Activated CD4-positive, alpha-beta T cell treated with anti-CD3 and anti-CD28 coated beads, Interleukin-2, amount 10 ng/mL, durations not matched to agents 7 days and 5 days (primary cell): ENCODE measurements at regions not wholly inside any gene's neighbourhood (a gene's known extent, or its start where the extent isn't known, plus 50 kb on each side); places are given as distances from the start of the nearest gene placed in this dataset.
A peak's percentile ranks its signal among the peaks of the same experiment; 100 is the strongest.

Experiments
- CTCF ChIA-PET: fragments of 350-600 bp; sonication (Branson Sonifier 250); formaldehyde crosslinking; loops from one replicate; lab custom pipeline; 2021; ENCODE audit warnings: antibody characterized with exemption; lab: Charles Lee
- POLR2A ChIA-PET: fragments of 350-600 bp; sonication (Branson Sonifier 250); formaldehyde crosslinking; loops from one replicate; lab custom pipeline; 2021; ENCODE audit warnings: antibody characterized with exemption; lab: Charles Lee
- DNase-seq: peaks from one replicate; pipeline ENCODE4 v3.0.0-alpha.2; 2020
- H3K27ac Mint-ChIP-seq: one replicate; pipeline ENCODE4 v1.8.0; 2021; ENCODE audit warnings: mild to moderate bottlenecking, moderate library complexity, mixed read lengths
- H3K27me3 Mint-ChIP-seq: one replicate; pipeline ENCODE4 v1.8.0; 2021; ENCODE audit warnings: mixed read lengths
- H3K36me3 Mint-ChIP-seq: one replicate; pipeline ENCODE4 v1.8.0; 2021; ENCODE audit warnings: low read depth, mixed read lengths
- H3K4me1 Mint-ChIP-seq: one replicate; pipeline ENCODE4 v1.8.0; 2021; ENCODE audit warnings: mixed read lengths
- H3K4me3 Mint-ChIP-seq: one replicate; pipeline ENCODE4 v1.8.0; 2021; ENCODE audit warnings: mild to moderate bottlenecking, moderate library complexity, mixed read lengths
- H3K9me3 Mint-ChIP-seq: one replicate; pipeline ENCODE4 v1.8.0; 2021; ENCODE audit warnings: mixed read lengths

GRCh38 chr12:127342861-127343260, 924.1 kb upstream of the TMEM132C start:
- Mint-ChIP-seq H3K9me3 (peaks cover 7% of the 10 kb centered on the region), H3K36me3 (no peaks in the 10 kb centered on the region), H3K27ac (no peak overlapping the region), H3K4me3 (no peak overlapping the region), H3K4me1 (no peaks in the 10 kb centered on the region), H3K27me3 (no peaks in the 10 kb centered on the region)
- POLR2A ChIA-PET: no interaction called here
- CTCF ChIA-PET: no interaction called here
- no peak for DNase-seq

GRCh38 chr12:127343940-127344339, 923.0 kb upstream of the TMEM132C start:
- no peak for DNase-seq
- Mint-ChIP-seq H3K4me3 (no peak overlapping the region), H3K27ac (no peak overlapping the region), H3K4me1 (no peaks in the 10 kb centered on the region), H3K27me3 (no peaks in the 10 kb centered on the region), H3K9me3 (peaks cover 7% of the 10 kb centered on the region), H3K36me3 (no peaks in the 10 kb centered on the region)
- CTCF ChIA-PET: no interaction called here
- POLR2A ChIA-PET: no interaction called here

- POLR2A ChIA-PET: no interaction called here
- H3K4me3 Mint-ChIP-seq: no peak overlapping the region
- peaks cover 9% of the 10 kb centered on the region for H3K9me3 Mint-ChIP-seq
- no peaks in the 10 kb centered on the region for H3K4me1 Mint-ChIP-seq
- no peak overlapping the region for H3K27ac Mint-ChIP-seq
- CTCF ChIA-PET: interaction anchor here (1.1 kb wide), 1 partner anchor 10 kb away, joined by 3 read pairs; no protein-coding TSS in a partner anchor
- no peaks in the 10 kb centered on the region for H3K36me3 Mint-ChIP-seq
- H3K27me3 Mint-ChIP-seq: no peaks in the 10 kb centered on the region
- DNase-seq: no peak
Measured at GRCh38 chr12:127351481-127352010, 915.4 kb upstream of the TMEM132C start.

GRCh38 chr12:127355061-127355841, 911.7 kb upstream of the TMEM132C start:
- no peaks in the 10 kb centered on the region for H3K27me3 Mint-ChIP-seq
- DNase-seq: no peak
- no peak overlapping the region for H3K4me3 Mint-ChIP-seq
- no peaks in the 10 kb centered on the region for H3K4me1 Mint-ChIP-seq
- peaks cover 2% of the 10 kb centered on the region for H3K9me3 Mint-ChIP-seq
- H3K36me3 Mint-ChIP-seq: no peaks in the 10 kb centered on the region
- ChIA-PET POLR2A (no interaction called here), CTCF (no interaction called here)
- H3K27ac Mint-ChIP-seq: no peak overlapping the region

- no peak overlapping the region for H3K4me3 Mint-ChIP-seq
- H3K27ac Mint-ChIP-seq: no peak overlapping the region
- ChIA-PET POLR2A (no interaction called here), CTCF (no interaction called here)
- no peaks in the 10 kb centered on the region for H3K27me3 Mint-ChIP-seq
- H3K36me3 Mint-ChIP-seq: no peaks in the 10 kb centered on the region
- no peak for DNase-seq
- no peaks in the 10 kb centered on the region for H3K4me1 Mint-ChIP-seq
- H3K9me3 Mint-ChIP-seq: no peaks in the 10 kb centered on the region
Measured at GRCh38 chr12:127358888-127359287, 908.1 kb upstream of the TMEM132C start.

GRCh38 chr12:127360580-127360979, 906.4 kb upstream of the TMEM132C start:
- Mint-ChIP-seq H3K27ac (no peak overlapping the region), H3K9me3 (no peaks in the 10 kb centered on the region), H3K27me3 (no peaks in the 10 kb centered on the region), H3K36me3 (no peaks in the 10 kb centered on the region), H3K4me1 (no peaks in the 10 kb centered on the region), H3K4me3 (no peak overlapping the region)
- no peak for DNase-seq
- ChIA-PET CTCF (no interaction called here), POLR2A (no interaction called here)

- Mint-ChIP-seq H3K27me3 (no peaks in the 10 kb centered on the region), H3K36me3 (no peaks in the 10 kb centered on the region), H3K27ac (no peak overlapping the region), H3K4me3 (no peak overlapping the region), H3K4me1 (no peaks in the 10 kb centered on the region), H3K9me3 (no peaks in the 10 kb centered on the region)
- no peak for DNase-seq
- ChIA-PET CTCF (interaction anchor here (1.0 kb wide), 1 partner anchor 11 kb away, joined by 3 read pairs; no protein-coding TSS in a partner anchor), POLR2A (no interaction called here)
Measured at GRCh38 chr12:127362121-127362520, 904.8 kb upstream of the TMEM132C start.

- ChIA-PET POLR2A (no interaction called here), CTCF (interaction anchor here (1.0 kb wide), 1 partner anchor 18 kb away, joined by 3 read pairs; no protein-coding TSS in a partner anchor)
- H3K4me3 Mint-ChIP-seq: no peak overlapping the region
- H3K9me3 Mint-ChIP-seq: no peaks in the 10 kb centered on the region
- no peaks in the 10 kb centered on the region for H3K27me3 Mint-ChIP-seq
- no peaks in the 10 kb centered on the region for H3K36me3 Mint-ChIP-seq
- no peaks in the 10 kb centered on the region for H3K4me1 Mint-ChIP-seq
- no peak for DNase-seq
- no peak overlapping the region for H3K27ac Mint-ChIP-seq
Measured at GRCh38 chr12:127363392-127363791, 903.6 kb upstream of the TMEM132C start.

GRCh38 chr12:127373559-127373958, 893.4 kb upstream of the TMEM132C start:
- DNase-seq: no peak
- no peaks in the 10 kb centered on the region for H3K36me3 Mint-ChIP-seq
- H3K27me3 Mint-ChIP-seq: no peaks in the 10 kb centered on the region
- ChIA-PET CTCF (no interaction called here), POLR2A (no interaction called here)
- no peak overlapping the region for H3K4me3 Mint-ChIP-seq
- no peak overlapping the region for H3K27ac Mint-ChIP-seq
- no peaks in the 10 kb centered on the region for H3K4me1 Mint-ChIP-seq
- H3K9me3 Mint-ChIP-seq: no peaks in the 10 kb centered on the region

GRCh38 chr12:127374447-127374846, 892.5 kb upstream of the TMEM132C start:
- ChIA-PET POLR2A (no interaction called here), CTCF (no interaction called here)
- no peaks in the 10 kb centered on the region for H3K36me3 Mint-ChIP-seq
- no peaks in the 10 kb centered on the region for H3K4me1 Mint-ChIP-seq
- no peaks in the 10 kb centered on the region for H3K27me3 Mint-ChIP-seq
- H3K4me3 Mint-ChIP-seq: no peak overlapping the region
- H3K9me3 Mint-ChIP-seq: no peaks in the 10 kb centered on the region
- H3K27ac Mint-ChIP-seq: no peak overlapping the region
- DNase-seq: no peak

- peak; percentile 29 for DNase-seq
- H3K27ac Mint-ChIP-seq: no peak overlapping the region
- no peaks in the 10 kb centered on the region for H3K27me3 Mint-ChIP-seq
- H3K36me3 Mint-ChIP-seq: no peaks in the 10 kb centered on the region
- H3K9me3 Mint-ChIP-seq: no peaks in the 10 kb centered on the region
- no peak overlapping the region for H3K4me3 Mint-ChIP-seq
- ChIA-PET CTCF (interaction anchor here (0.7 to 1.1 kb wide), 6 partner anchors 12 to 296 kb away, joined by 3 to 4 read pairs (median 3); no protein-coding TSS in a partner anchor), POLR2A (no interaction called here)
- H3K4me1 Mint-ChIP-seq: no peaks in the 10 kb centered on the region
Measured at GRCh38 chr12:127381043-127381668, 885.8 kb upstream of the TMEM132C start.

- POLR2A ChIA-PET: no interaction called here
- Mint-ChIP-seq H3K36me3 (no peaks in the 10 kb centered on the region), H3K27me3 (no peaks in the 10 kb centered on the region), H3K27ac (no peak overlapping the region), H3K4me3 (no peak overlapping the region), H3K9me3 (no peaks in the 10 kb centered on the region), H3K4me1 (no peaks in the 10 kb centered on the region)
- no peak for DNase-seq
- CTCF ChIA-PET: interaction anchor here (0.7 to 1.1 kb wide), 6 partner anchors 12 to 296 kb away, joined by 3 to 4 read pairs (median 3); no protein-coding TSS in a partner anchor
Measured at GRCh38 chr12:127381681-127382080, 885.3 kb upstream of the TMEM132C start.

GRCh38 chr12:127383281-127383680, 883.7 kb upstream of the TMEM132C start:
- ChIA-PET POLR2A (no interaction called here), CTCF (no interaction called here)
- H3K4me3 Mint-ChIP-seq: no peak overlapping the region
- no peak for DNase-seq
- no peaks in the 10 kb centered on the region for H3K36me3 Mint-ChIP-seq
- no peaks in the 10 kb centered on the region for H3K4me1 Mint-ChIP-seq
- no peaks in the 10 kb centered on the region for H3K9me3 Mint-ChIP-seq
- no peaks in the 10 kb centered on the region for H3K27me3 Mint-ChIP-seq
- H3K27ac Mint-ChIP-seq: no peak overlapping the region
